DOHH2 (cell line): ENCODE measurements at regions not wholly inside any gene's neighbourhood (a gene's known extent, or its start where the extent isn't known, plus 50 kb on each side); places are given as distances from the start of the nearest gene placed in this dataset.

ENCODE experiments used
- EZH2phosphoT487 ChIP-seq: fragments of 200-600 bp; sonication (generic); IDR thresholded peaks from 2 replicates; pipeline ENCODE4 v1.6.1; 2017; ENCODE audit warnings: borderline replicate concordance, mild to moderate bottlenecking, antibody characterized with exemption, low read length, moderate library complexity, mixed read lengths
- TF ChIP-seq, protein P1 (sequence below): fragments of 200-600 bp; sonication (generic); IDR thresholded peaks from one replicate; pipeline ENCODE4 v1.5.1; 2014; ENCODE audit warnings: antibody characterized with exemption, mild to moderate bottlenecking, low read depth, low read length; ENCODE audit not compliant: poor library complexity, severe bottlenecking

DNA sequence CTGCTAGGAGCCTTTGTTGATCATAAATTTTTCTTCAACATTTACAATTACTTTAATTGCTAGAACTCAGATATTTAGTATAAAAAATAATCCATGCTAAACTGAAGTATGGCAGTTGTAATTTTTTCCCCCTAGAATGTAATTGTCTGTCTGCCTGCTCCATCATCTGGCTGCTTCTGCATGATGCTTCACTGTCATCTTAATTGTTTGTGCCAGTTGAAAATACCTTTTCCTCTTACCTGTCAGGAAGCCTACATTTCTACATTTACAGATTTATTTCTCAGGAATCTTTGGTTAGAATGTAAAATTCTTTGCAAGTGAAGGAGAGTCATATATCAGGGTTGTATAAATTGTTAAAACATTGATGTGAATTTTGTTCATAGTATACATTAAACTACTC lies 348.6 kb downstream of the GRXCR1 start:
- TF ChIP-seq, protein P1, sequence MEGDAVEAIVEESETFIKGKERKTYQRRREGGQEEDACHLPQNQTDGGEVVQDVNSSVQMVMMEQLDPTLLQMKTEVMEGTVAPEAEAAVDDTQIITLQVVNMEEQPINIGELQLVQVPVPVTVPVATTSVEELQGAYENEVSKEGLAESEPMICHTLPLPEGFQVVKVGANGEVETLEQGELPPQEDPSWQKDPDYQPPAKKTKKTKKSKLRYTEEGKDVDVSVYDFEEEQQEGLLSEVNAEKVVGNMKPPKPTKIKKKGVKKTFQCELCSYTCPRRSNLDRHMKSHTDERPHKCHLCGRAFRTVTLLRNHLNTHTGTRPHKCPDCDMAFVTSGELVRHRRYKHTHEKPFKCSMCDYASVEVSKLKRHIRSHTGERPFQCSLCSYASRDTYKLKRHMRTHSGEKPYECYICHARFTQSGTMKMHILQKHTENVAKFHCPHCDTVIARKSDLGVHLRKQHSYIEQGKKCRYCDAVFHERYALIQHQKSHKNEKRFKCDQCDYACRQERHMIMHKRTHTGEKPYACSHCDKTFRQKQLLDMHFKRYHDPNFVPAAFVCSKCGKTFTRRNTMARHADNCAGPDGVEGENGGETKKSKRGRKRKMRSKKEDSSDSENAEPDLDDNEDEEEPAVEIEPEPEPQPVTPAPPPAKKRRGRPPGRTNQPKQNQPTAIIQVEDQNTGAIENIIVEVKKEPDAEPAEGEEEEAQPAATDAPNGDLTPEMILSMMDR, result no peak
- no peak for TF ChIP-seq EZH2phosphoT487
